ENCODE measurements at regions not wholly inside any gene's neighbourhood (a gene's known extent, or its start where the extent isn't known, plus 50 kb on each side); places are given as distances from the start of the nearest gene placed in this dataset.
A peak's percentile ranks its signal among the peaks of the same experiment; 100 is the strongest.
"Not testable (repeated sequence)": the region's sequence is repeated elsewhere in the genome, so short reads cannot be mapped to it uniquely, and the experiment has no call there.

GRCh38 chr2:4745056-4745991 is 946.9 kb upstream of the SOX11 start:
- DNase-seq = peak; percentile 49

GRCh38 chr2:4753721-4754120 is 938.5 kb upstream of the SOX11 start:
- DNase-seq = no peak

GRCh38 chr2:4762951-4763376 is 929.2 kb upstream of the SOX11 start:
- peak; percentile 58 for DNase-seq

GRCh38 chr2:4765787-4766530 is 926.2 kb upstream of the SOX11 start:
- no peak for DNase-seq

GRCh38 chr2:4775668-4776067 is 916.5 kb upstream of the SOX11 start:
- DNase-seq = no peak

- DNase-seq = no peak
These were observed 911.5 kb upstream of the SOX11 start for GRCh38 chr2:4780679-4781078.

GRCh38 chr2:4782647-4783046 is 909.5 kb upstream of the SOX11 start:
- no peak for DNase-seq

- DNase-seq = no peak
These were observed 900.7 kb upstream of the SOX11 start for GRCh38 chr2:4791488-4791887.

- DNase-seq = no peak
These were observed 900.1 kb upstream of the SOX11 start for GRCh38 chr2:4792126-4792525.

GRCh38 chr2:4803396-4803795 is 888.8 kb upstream of the SOX11 start:
- no peak for DNase-seq

- not testable (repeated sequence) for DNase-seq
These were observed 878.0 kb upstream of the SOX11 start for GRCh38 chr2:4814137-4814536.

GRCh38 chr2:4827836-4828235 is 864.3 kb upstream of the SOX11 start:
- DNase-seq = no peak

- DNase-seq = no peak
These were observed 863.4 kb upstream of the SOX11 start for GRCh38 chr2:4828682-4829374.

- no peak for DNase-seq
These were observed 860.4 kb upstream of the SOX11 start for GRCh38 chr2:4831751-4832150.

- no peak for DNase-seq
These were observed 859.5 kb upstream of the SOX11 start for GRCh38 chr2:4832642-4833041.

- no peak for DNase-seq
These were observed 853.6 kb upstream of the SOX11 start for GRCh38 chr2:4838626-4839025.

- DNase-seq = no peak
These were observed 851.4 kb upstream of the SOX11 start for GRCh38 chr2:4840791-4841190.

- peak; percentile 19 for DNase-seq
These were observed 847.3 kb upstream of the SOX11 start for GRCh38 chr2:4844881-4845280.

- DNase-seq = no peak
These were observed 830.2 kb upstream of the SOX11 start for GRCh38 chr2:4862031-4862430.

- no peak for DNase-seq
These were observed 826.0 kb upstream of the SOX11 start for GRCh38 chr2:4866198-4866597.

GRCh38 chr2:4868466-4868865 is 823.7 kb upstream of the SOX11 start:
- DNase-seq = no peak

- DNase-seq = no peak
These were observed 823.0 kb upstream of the SOX11 start for GRCh38 chr2:4869154-4869553.

- no peak for DNase-seq
These were observed 818.8 kb upstream of the SOX11 start for GRCh38 chr2:4873364-4873763.

Data from right hindlimb (tissue), 1 donor.